HEK293 (cell line): ENCODE measurements at regions not wholly inside any gene's neighbourhood (a gene's known extent, or its start where the extent isn't known, plus 50 kb on each side); places are given as distances from the start of the nearest gene placed in this dataset.

Experiments used
- CTCF ChIA-PET: fragments of 350-600 bp; formaldehyde crosslinking; extraction: SDS; loops from one replicate; lab custom pipeline; 2021; ENCODE audit warnings: antibody characterized with exemption; lab: Yijun Ruan, JAX
- POLR2A ChIA-PET: fragments of 300-600 bp; formaldehyde crosslinking; extraction: SDS; loops from one replicate; lab custom pipeline; 2020; ENCODE audit warnings: antibody characterized with exemption, inconsistent platforms; lab: Yijun Ruan, JAX
- H3K27ac ChIP-seq: fragments of 200-500 bp; sonication (Bioruptor generic); 2 replicates; pipeline ENCODE4 v1.5.1; 2014; ENCODE audit warnings: low read depth, low read length, control low read depth, inconsistent platforms; ENCODE audit errors: extremely low read depth
- H3K36me3 ChIP-seq, 2 experiments: fragments of 200-500 bp in 1 of 2; sonication (Bioruptor generic) in 1 of 2; 1 replicate in 1 of 2; 2 replicates in 1 of 2; pipeline ENCODE4 v1.5.1; 2014 to 2017; ENCODE audit warnings: inconsistent platforms in 2 of 2, low read length in 2 of 2; ENCODE audit not compliant: control insufficient read depth in 2 of 2, insufficient read depth in 1 of 2
- H3K4me1 ChIP-seq: fragments of 200-500 bp; sonication (Bioruptor generic); 2 replicates; pipeline ENCODE4 v1.5.1; 2014; ENCODE audit warnings: mild to moderate bottlenecking, low read length, inconsistent platforms; ENCODE audit not compliant: control insufficient read depth, insufficient read depth
- H3K4me3 ChIP-seq: 2 replicates; pipeline ENCODE4 v1.5.1; 2011; ENCODE audit warnings: low read depth, mild to moderate bottlenecking, control low read depth, low read length, moderate library complexity
- H3K9me3 ChIP-seq: fragments of 200-500 bp; sonication (Bioruptor generic); 2 replicates; pipeline ENCODE4 v1.5.1; 2014; ENCODE audit warnings: low read depth, low read length, inconsistent platforms; ENCODE audit not compliant: control insufficient read depth, insufficient read depth
- FEZF1 ChIP-seq: fragments of 450-650 bp; formaldehyde crosslinking; IDR thresholded peaks from 2 replicates; pipeline ENCODE4 v1.5.1; 2016; ENCODE audit warnings: missing biosample characterization, missing genetic modification characterization
- IKZF3 ChIP-seq: fragments of 450-650 bp; IDR thresholded peaks from 2 replicates; pipeline ENCODE4 v1.5.0; 2018; ENCODE audit warnings: missing biosample characterization, mild to moderate bottlenecking, missing genetic modification characterization, moderate library complexity
- KLF10 ChIP-seq: fragments of 450-650 bp; IDR thresholded peaks from 2 replicates; pipeline ENCODE4 v1.5.1; 2018; ENCODE audit warnings: missing biosample characterization, mild to moderate bottlenecking, missing genetic modification characterization
- YY1 ChIP-seq: fragments of 450-650 bp; formaldehyde crosslinking; IDR thresholded peaks from 2 replicates; pipeline ENCODE4 v1.5.1; 2018; ENCODE audit warnings: missing biosample characterization, missing genetic modification characterization
- ZBTB26 ChIP-seq: fragments of 450-650 bp; formaldehyde crosslinking; optimal IDR thresholded peaks from 2 replicates; pipeline ENCODE3; 2016; ENCODE audit warnings: missing biosample characterization, mild to moderate bottlenecking, missing genetic modification characterization
- ZBTB6 ChIP-seq: fragments of 450-650 bp; formaldehyde crosslinking; IDR thresholded peaks from 2 replicates; pipeline ENCODE4 v1.5.1; 2017; ENCODE audit warnings: missing biosample characterization, missing genetic modification characterization
- ZBTB8A ChIP-seq: fragments of 450-650 bp; formaldehyde crosslinking; IDR thresholded peaks from 2 replicates; pipeline ENCODE4 v1.5.1; 2016; ENCODE audit warnings: missing biosample characterization, missing genetic modification characterization
- ZFP41 ChIP-seq: fragments of 450-650 bp; formaldehyde crosslinking; IDR thresholded peaks from 2 replicates; pipeline ENCODE4 v1.5.1; 2016; ENCODE audit warnings: missing biosample characterization, missing genetic modification characterization, borderline replicate concordance
- ZNF114 ChIP-seq: fragments of 450-650 bp; formaldehyde crosslinking; IDR thresholded peaks from 2 replicates; pipeline ENCODE4 v1.5.0; 2017; ENCODE audit warnings: missing biosample characterization, missing genetic modification characterization
- ZNF148 ChIP-seq: fragments of 450-650 bp; formaldehyde crosslinking; IDR thresholded peaks from 2 replicates; pipeline ENCODE4 v1.5.0; 2017; ENCODE audit warnings: missing biosample characterization, missing genetic modification characterization, borderline replicate concordance
- ZNF202 ChIP-seq: fragments of 450-650 bp; formaldehyde crosslinking; IDR thresholded peaks from 2 replicates; pipeline ENCODE4 v1.5.1; 2016; ENCODE audit warnings: missing biosample characterization, missing genetic modification characterization, borderline replicate concordance
- ZNF214 ChIP-seq: fragments of 450-650 bp; formaldehyde crosslinking; IDR thresholded peaks from 2 replicates; pipeline ENCODE4 v1.5.1; 2017; ENCODE audit warnings: missing biosample characterization, mild to moderate bottlenecking, missing genetic modification characterization, borderline replicate concordance
- ZNF302 ChIP-seq: fragments of 450-650 bp; formaldehyde crosslinking; IDR thresholded peaks from 2 replicates; pipeline ENCODE4 v1.5.1; 2016; ENCODE audit warnings: missing biosample characterization, missing genetic modification characterization, low read depth
- ZNF561 ChIP-seq: fragments of 450-650 bp; IDR thresholded peaks from 2 replicates; pipeline ENCODE4 v1.5.1; 2018; ENCODE audit warnings: missing biosample characterization, missing genetic modification characterization, borderline replicate concordance
- ZNF791 ChIP-seq: fragments of 450-650 bp; formaldehyde crosslinking; IDR thresholded peaks from 2 replicates; pipeline ENCODE4 v1.5.1; 2016; ENCODE audit warnings: missing biosample characterization, missing genetic modification characterization
- TF ChIP-seq, protein P1 (sequence below): fragments of 450-650 bp; formaldehyde crosslinking; IDR thresholded peaks from 2 replicates; pipeline ENCODE4 v1.5.1; 2016; ENCODE audit warnings: missing biosample characterization, missing genetic modification characterization

DNA sequence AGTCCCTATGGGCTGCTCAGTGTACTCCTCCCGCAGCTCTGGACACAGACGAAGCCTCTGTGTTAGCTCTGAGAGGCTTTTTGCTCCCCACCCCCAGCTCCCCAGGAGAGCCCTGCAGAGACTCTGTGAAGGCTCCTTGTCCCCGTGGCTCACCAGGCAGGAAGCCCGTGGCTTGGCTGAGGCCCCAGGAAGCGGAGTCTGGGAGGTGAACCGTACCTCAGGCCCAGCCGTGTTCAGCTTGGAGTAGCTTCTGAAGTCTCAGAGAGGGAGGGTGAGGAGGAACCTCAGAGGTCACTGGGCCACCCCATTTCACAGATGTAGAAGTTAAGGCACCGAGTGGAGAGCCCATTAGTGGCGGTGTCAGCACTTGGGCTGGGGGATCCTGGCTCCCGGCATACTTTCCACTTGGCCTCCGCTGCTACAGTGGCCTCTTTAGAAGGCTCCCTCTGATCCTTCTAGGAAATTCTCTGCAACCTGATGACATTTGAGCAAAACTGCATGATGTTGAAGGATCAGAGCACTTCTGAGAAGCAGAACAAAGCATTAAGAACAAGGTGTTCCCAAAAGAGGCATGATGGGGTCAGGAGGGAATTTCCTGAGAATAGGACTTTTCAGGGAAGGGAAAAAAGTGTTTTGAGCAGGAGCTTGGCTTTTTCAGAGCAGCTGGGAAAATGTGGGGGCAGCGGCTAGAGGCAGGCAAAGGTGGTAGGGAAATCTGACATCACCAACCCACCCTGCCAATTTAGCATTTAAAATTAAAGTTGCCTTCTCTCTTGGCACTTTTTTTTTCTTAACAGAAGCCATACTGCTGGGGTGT is 79.1 kb downstream of the MCFD2 start (continued):
- TF ChIP-seq ZBTB26 (no peak), ZNF214 (tag by site-specific recombination) (no peak), ZBTB8A (tag by site-specific recombination) (no peak), ZNF202 (tag by site-specific recombination) (no peak), ZNF302 (no peak), ZFP41 (tag by site-specific recombination) (no peak), KLF10 (tag by site-specific recombination) (no peak)

DNA sequence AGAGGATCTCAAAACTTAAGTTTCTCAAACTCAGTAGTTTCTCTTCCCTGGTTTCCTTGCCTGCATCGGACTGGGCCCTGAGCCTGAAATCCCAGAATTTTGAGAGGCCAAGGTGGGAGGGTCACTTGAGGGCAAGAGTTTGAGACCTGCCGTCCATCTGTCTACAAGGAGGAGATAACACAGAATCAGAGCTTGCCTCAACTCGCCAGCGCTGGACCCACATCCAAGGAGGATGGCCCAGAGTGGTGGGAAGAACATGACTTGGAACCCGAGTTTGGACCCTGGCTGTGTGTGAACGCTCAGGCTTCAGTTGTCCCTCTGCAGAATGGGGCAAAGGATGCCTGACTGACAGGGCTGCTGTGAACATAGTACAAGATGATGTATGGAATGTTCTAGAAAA is 80.1 kb downstream of the MCFD2 start:
- Histone ChIP-seq H3K4me3 (no peak overlapping the region), H3K36me3 (no peaks in the 10 kb centered on the region), H3K9me3 (no peaks in the 10 kb centered on the region), H3K27ac (no peak overlapping the region), H3K4me1 (no peaks in the 10 kb centered on the region)
- CTCF ChIA-PET, result no interaction called here
- no peak for TF ChIP-seq IKZF3 (tag by site-specific recombination)
- no peak for TF ChIP-seq ZNF791 (tag by site-specific recombination)
- TF ChIP-seq, protein P1, sequence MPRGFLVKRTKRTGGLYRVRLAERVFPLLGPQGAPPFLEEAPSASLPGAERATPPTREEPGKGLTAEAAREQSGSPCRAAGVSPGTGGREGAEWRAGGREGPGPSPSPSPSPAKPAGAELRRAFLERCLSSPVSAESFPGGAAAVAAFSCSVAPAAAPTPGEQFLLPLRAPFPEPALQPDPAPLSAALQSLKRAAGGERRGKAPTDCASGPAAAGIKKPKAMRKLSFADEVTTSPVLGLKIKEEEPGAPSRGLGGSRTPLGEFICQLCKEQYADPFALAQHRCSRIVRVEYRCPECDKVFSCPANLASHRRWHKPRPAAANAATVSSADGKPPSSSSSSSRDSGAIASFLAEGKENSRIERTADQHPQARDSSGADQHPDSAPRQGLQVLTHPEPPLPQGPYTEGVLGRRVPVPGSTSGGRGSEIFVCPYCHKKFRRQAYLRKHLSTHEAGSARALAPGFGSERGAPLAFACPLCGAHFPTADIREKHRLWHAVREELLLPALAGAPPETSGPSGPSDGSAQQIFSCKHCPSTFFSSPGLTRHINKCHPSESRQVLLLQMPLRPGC (tag by site-specific recombination), result no peak
- TF ChIP-seq ZNF302, result no peak
- no peak for TF ChIP-seq ZNF202 (tag by site-specific recombination)
- no peak for TF ChIP-seq FEZF1 (tag by site-specific recombination)
- POLR2A ChIA-PET, result no interaction called here

- Histone ChIP-seq H3K36me3 (no peaks in the 10 kb centered on the region), H3K9me3 (no peaks in the 10 kb centered on the region), H3K4me1 (no peaks in the 10 kb centered on the region), H3K27ac (no peak overlapping the region), H3K4me3 (no peak overlapping the region)
- ChIA-PET POLR2A (no interaction called here), CTCF (no interaction called here)
- TF ChIP-seq ZNF114 (tag by site-specific recombination) (no peak), ZNF561 (tag by site-specific recombination) (no peak), ZNF214 (tag by site-specific recombination) (no peak), ZNF148 (tag by site-specific recombination) (no peak), ZBTB6 (tag by site-specific recombination) (no peak), YY1 (tag by site-specific recombination) (no peak)
Measured at GRCh38 chr2:46832543-46832942, 83.1 kb downstream of the MCFD2 start.
